ENCODE measurements at regions not wholly inside any gene's neighbourhood (a gene's known extent, or its start where the extent isn't known, plus 50 kb on each side); places are given as distances from the start of the nearest gene placed in this dataset.

DNA sequence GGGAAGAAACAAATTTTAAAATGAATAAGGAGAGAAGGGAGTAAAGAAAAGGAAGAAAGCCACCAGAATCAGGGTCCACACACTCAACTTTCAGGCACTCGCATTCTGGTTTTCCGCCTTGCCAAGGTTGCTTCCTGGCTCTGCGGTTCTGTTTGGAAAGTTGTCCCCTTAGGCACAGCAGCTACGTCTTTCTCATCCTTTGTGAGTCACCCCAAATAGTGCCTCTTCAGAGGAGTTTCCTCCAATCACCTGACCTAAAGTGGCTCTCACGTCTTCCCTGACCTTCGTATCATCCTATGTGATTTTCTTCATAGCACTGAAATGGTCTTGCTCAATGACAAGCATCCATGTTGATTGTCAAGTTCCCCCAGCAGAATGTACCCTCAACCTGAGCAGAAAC lies 99.5 kb upstream of the TMCC3 start:
- DNase-seq (ENCODE audit: low spot score) = no peak

DNA sequence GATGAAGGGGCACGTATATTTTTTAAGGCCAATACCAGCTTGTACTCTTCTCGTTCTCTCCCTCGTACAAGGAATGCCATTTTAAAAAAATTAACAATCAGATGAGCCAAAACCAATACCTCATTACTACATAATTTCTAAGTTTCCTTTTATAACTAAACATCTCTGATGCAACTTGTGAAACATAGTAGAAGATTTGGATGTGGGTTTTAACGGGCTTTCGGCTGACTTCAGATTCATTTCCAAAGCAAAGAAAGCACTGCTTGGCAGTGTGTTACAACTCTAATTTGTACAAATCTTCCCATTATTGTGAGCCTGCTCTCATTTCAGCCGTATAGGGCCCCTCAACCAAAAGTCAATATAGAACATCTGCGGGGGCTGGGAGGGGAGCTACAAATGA lies 99.1 kb upstream of the TMCC3 start:
- no peak for DNase-seq (ENCODE audit: low spot score)

DNA sequence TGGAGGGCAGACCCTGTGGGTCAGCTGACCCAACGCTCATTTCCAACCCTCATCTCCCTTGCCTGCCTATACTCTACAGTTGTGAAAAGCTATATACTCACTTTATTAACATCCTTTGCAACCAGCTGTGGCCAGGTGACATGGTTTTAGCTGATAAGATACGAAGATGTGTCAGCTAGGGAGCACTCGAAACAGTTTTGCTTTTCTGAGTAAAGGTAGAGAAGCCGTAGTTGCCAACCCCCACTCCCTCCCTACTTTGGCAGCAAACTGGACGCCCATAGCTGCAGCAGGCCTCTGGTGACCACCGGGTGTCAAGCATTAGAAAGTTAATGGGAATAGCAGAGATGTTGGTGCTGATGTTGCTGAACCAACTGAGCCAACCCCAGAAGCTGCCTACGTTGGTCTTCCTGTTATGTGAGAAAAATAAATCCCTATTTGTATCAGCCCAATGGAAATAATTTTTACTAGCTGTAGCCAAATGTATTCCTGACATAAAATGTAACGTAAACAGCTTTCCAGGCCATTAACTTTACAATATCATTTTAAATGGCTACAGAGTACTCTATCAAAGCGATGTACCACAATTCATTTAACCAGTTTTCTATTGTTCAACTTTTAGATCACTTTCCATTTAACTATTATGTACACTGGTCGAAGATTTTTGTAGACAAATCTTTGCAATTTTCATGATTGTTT lies 98.5 kb upstream of the TMCC3 start:
- DNase-seq (ENCODE audit: low spot score) = no peak

DNA sequence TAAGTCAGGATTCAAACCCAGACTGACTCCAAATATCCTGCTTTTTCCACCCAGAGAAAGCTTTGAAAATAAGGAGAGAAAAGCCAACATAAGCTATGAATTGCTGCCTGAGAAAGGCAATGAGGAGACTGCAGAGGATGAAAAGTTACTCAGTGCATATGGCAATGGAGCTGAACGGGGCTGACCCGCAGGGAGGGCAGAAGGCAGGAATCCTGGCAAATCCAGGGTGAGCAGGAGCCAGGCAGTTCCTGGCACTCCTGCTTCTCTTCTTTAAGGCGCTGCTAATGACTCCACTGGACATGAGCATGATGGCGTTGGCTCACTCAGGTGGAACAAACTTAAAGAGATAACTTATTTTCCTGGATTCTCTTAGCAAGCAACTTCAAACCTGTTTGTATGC lies 95.2 kb upstream of the TMCC3 start:
- no peak for DNase-seq (ENCODE audit: low spot score)

DNA sequence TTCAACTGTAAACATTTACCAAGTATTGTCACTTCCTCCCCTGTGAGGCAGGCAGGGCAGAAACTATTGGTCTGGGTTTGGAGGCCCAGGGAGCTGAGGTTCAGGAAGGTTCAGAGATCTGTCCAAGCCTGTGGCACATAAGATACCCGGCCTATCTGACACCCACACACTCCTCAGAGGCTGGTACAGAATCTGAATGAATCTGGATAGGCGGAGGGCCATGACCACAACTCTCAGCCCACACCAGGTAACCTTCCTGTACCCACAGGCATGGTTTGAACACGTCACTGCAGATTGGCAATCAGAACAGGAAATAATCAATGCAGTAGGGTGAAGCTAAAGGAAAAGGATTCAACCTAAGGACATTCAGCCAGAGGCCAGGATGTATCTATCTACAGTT lies 92.8 kb upstream of the TMCC3 start:
- no peak for DNase-seq (ENCODE audit: low spot score)

DNA sequence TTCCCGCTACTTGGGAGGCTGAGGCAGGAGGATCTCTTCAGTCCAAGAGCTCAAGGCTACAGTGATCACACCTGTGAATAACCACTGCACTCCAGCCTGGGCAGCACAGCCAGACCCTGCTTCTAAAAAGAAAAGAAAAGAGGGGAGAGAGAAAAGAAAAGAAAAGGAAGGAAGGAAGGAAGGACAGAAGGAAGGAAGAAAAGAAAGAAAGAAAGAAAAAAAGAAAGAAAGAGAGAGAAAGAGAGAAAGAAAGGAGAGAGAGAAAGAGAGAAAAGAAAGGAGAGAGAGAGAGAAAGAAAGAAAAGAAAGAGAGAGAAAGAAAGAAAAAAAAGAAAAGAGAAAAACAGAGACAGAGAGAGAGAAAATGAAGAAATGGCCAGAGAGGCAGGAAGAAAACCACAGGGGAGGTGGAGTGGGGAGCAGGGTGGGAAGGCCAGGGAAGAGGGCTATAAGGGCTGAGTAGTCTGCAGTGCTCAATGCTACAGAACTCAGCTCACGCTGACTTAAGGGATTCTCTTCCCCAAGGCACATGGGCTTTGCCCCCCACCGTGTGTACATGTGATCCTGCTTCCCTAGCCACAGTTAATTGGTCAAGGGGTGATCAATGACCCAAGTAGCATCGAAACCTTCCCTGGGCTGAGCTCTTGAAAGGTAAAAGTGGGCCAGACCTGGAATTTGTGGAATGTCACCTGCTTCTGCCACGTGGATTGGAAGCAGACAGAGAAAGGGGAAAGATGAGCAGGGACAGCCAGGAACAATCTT lies 90.4 kb upstream of the TMCC3 start:
- DNase-seq (ENCODE audit: low spot score) = no peak

DNA sequence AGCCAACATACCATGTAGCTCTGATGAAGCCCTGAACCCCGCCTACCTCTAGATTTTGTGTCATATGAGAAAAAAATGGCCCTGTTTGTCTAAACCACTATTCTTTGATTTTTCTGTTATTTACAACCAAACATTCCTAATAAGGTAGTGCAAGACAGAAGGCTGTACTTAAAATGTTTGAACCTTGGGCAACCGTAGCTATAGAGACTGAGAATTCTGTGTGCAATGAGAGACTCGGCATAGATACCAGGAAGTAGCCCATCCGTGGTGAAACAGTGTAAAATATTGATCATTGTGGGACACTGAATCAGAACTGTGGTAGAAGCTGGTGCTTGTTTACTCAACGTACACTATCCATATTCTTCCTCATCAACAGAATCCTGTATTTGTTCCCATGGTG lies 86.5 kb upstream of the TMCC3 start:
- no peak for DNase-seq (ENCODE audit: low spot score)

DNA sequence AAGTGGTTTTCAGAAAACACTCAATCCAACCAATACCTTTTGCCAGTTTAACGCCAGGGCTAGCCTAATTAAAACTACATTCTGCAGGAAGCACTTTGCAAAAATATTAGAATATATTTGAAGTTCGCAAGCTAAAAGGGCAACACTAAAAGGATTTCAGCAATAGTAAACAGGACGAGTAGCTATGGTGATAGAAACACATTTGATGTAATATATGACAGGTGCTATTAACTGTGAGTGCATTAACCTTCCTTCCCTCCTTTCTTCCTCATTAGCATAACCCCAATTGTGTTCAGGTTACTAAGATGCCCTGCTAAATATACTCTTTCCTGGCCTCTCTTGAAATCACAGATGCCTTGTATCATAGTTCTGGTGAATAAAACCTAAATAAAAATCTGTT lies 85.6 kb upstream of the TMCC3 start:
- no peak for DNase-seq (ENCODE audit: low spot score)

DNA sequence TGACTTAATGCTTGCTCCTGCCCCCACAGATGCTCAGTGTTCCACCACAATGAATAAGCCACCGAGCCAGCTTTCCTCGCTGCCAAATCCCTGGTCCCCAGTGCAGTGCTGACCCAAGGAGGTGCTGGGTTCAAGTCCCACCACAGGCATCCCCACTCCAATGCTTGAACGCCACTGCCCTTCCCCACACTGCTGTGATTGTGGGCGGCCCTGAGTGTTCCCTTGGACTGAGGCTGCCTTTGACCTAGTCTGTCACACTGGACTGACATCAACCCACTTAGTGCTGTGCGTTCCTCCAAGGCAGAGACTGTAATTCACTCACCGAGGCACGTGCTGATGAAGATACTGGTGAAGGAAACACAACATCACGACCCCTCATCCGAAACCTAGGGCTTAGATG lies 83.4 kb upstream of the TMCC3 start:
- no peak for DNase-seq (ENCODE audit: low spot score)

DNA sequence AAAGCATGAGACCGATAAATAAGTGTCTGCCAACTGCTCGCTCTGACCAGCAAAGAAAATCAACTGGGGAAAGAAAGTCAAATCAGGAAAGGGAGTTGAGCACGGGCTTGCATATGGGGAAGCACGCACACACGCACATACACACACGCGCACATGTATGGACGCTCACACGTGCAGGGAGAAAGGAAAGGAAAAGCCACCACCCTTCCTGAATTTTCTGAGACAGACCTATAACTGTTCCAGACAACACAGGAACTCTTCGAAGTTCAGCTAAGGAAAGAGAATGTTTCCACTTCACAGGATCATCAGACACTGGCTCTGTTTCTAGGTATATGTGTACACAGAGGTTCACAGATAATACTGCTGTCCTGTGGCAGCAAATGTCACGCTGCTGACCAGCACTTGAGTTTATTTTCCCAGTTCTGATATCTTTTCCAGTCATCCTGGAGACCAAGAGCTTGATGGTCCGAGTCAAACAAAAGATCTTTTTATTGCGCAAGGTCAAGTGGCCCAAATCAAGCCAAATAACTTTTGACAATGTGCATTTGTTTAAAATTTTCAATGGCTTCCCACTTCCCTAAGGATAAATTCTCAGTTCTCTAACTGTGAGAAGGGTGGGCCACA lies 82.1 kb upstream of the TMCC3 start:
- DNase-seq (ENCODE audit: low spot score) = no peak

DNA sequence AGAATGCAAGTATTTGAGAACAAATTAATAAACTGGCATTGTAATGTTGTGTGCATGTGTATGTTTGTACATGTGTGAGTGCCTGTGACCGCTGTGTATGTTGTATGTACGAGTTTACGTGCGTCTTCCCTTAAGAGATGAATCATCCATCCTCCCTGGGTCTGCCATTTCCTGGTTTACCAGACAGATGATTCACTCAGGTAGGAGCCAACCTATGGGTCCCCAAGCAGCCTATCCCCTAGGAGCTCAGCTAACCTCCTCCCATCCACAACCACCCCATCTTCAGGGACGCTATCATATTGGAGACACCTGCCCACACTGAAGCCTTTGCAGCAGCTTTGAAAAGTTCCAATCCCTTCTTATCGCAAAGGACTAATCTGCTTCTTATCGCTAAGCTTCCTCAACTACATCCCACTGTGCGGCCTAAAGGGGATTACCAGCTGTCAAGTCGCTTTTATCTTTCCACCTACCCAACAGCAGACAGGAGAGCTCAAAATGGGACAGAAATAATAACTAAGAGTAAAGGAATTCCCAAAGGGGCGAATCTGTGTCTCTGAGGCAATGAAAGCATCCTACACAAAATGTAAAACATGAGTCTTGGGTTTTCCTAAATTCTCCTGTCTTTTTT lies 81.5 kb upstream of the TMCC3 start:
- DNase-seq (ENCODE audit: low spot score) = no peak

DNA sequence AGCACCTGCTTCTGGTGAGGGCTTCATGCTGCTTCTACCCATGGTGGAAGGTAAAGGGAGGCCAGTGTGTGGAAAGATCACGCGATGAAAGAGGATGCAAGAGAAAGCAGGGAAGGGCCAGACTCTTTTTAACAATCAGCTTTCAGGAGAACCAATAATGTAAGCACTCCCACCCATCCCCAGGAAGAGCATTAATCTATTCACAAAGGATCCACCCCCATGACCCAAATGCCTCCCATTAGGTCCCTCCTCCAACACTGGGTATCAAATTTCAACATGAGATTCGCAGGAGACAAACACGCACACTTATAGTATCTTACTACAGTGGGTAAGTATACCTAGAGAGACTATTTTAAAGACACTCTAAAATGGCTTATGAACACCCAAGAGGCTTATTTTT lies 80.5 kb upstream of the TMCC3 start:
- DNase-seq (ENCODE audit: low spot score) = no peak

DNA sequence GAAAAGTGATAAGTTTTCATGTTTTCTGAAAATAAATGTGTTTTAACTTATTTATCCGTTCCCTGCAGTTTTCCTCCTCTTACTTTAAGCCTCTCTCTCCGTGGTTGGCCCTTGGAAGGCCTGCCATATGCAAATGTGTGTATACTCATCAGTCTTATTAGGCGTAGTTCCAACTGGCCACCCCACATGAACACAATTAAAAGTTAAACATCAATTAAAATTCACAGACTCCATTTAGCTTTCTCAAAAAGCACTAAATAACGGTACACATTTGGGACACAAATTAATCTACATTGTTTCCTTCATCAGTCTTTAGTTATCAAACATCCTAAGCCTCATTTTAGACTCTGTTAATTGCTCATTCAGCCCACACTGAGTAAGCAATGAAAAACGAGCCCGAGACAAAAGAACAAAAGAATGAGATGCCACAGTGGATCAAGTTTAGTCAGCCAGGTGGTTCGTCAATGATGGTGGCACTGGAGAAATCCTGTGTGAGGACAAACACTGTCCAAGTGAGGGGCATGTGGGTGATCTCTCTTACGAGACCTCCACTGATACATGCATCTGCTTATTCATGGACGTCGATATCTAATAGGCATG lies 76.0 kb upstream of the TMCC3 start:
- DNase-seq (ENCODE audit: low spot score) = no peak

DNA sequence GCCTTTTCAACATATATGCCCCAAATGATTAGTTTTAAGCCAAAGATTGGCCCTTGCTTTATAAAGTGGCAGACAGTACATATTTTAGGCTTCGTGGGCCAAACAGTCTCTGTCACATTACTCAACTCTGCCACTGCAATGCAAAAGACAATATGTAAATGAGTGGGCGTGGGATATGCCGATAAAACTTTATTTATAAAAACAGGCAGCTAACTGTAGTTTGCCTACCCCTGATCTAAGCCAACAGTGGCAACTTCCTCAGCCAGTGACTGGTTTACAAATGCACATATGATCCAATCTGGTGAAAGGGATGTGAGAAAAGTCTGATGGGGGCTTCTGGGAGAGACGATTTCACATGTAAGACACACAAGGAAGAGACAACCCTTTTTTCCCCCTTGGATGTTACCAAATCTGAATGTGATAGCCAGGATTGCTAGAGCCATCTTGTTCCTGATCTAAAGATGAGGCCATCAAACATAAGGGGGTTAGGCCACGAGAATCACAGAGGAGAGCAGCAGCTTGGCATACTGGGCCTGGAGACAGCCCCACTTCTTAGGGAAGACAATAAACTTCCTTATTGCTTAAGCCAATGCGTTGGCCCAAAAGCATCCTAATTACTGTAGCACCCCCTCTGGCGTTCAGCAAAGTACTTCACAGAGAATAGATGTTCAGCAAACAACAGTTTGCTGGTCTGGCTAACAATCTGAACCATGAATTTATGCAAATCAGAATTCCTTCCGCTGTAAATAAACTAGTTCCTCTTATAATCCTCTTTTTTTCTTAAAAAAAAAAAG lies 75.2 kb upstream of the TMCC3 start:
- DNase-seq (ENCODE audit: low spot score) = peak; percentile 51

DNA sequence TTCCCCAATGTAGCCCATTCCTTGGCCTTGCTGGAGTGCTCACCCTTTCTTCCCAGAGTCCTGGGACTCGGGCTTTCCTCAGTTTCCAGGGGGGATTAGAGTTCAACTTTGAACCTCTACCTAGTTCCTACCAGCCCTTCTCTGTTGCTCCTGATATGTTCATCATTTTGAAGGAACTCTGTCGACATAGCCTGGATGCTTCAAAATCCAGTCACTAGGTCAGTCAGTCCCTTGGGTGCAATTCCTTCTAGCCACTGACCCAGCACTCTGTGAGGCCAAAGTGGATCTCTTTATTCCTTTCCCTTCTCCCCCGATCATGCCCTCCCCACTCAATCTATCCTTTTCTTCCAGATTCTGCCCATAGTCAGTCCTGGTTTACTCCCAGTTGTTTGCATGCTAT lies 72.3 kb upstream of the TMCC3 start:
- DNase-seq (ENCODE audit: low spot score) = no peak

DNA sequence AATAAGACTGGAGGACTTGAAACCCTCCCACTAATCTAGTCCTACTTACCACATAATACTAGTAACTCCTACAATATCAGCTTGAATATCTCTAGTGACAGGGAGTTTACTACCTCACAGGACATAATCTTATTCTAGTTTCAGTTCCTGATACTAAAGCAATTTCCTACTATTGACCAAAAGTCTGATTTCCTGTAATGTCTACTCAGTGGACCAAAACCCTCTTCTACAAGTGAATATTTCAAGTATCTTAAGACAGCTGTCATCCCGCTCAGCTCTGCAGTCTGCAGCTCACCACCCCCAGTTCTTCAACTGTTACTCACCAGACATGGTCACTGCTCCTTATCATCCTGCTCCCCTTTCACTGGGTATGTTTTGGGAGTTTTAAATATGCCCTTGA lies 70.8 kb upstream of the TMCC3 start:
- DNase-seq (ENCODE audit: low spot score) = no peak

DNA sequence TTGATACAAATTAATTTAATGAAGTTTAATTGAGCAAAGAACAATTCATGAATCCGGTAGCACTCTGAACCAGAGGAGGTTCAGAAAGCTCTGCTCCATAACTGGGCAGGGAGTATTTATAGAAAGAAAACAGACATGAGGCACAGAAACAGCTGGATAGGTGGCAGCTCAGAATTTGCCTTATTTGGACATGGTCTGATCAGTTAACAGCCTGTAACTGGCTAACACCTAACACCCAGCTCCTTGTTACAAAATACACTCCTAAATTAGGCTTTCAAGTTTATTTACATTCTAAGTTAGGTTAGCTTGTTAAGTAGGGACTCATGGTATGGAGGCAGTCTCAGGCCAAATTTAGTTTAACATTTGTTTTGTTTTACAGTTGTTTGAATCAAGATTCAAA lies 67.8 kb upstream of the TMCC3 start:
- DNase-seq (ENCODE audit: low spot score) = no peak

DNA sequence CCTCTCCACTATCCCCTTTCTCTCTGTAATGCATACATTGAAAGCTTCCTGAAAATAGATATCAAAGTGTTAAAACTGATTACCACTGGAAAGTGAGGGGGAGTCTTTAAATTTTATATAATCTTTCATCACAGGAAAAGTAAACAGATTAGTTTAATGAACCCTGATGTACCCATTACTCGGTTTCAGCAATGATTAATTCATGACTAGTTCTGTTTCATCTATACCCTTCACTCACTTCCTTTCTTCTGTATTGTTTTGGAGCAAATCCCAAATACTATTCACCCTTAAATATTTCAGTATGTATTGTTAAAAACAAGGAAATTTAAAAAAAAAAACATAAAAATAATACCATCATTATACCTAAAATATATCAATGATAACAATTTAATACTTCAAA lies 67.3 kb upstream of the TMCC3 start:
- peak; percentile 9 for DNase-seq (ENCODE audit: low spot score)

DNA sequence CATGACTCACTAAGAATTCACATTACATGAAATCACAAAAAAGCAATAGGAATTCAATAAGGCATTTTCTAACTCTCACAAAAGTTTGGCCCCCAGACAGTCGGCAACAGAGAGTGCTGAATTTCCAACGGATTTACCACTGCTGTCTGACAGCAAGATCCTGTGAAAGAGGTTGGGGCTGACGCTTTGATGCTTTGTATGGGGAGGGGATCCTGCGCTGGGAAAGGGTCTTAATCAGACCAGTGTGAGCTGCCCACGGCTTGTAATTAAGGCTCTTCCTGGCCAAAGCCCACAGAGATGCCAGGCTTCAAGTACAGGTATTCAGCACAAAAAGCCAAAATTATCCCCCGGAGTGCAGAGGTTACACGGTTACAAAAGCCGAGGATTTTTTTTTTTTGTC lies 66.8 kb upstream of the TMCC3 start:
- DNase-seq (ENCODE audit: low spot score) = no peak

DNA sequence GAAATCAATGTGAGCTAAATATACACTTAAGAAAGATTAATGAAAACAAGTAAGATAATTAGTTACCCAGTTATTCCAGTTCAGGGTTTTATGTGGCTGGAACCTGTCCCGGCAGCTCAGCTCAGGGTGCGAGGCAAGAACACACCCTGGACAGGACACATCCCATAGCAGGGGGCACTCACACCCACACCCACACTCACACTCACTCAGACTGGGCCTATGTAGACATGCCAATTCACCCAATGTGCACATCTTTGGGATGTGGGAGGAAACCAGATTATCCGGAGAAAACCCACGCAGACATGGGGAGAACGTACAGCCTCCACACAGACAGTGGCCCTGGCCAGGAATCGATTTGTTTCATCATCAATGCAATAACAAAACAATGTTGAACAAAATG lies 66.0 kb upstream of the TMCC3 start:
- DNase-seq (ENCODE audit: low spot score) = no peak

DNA sequence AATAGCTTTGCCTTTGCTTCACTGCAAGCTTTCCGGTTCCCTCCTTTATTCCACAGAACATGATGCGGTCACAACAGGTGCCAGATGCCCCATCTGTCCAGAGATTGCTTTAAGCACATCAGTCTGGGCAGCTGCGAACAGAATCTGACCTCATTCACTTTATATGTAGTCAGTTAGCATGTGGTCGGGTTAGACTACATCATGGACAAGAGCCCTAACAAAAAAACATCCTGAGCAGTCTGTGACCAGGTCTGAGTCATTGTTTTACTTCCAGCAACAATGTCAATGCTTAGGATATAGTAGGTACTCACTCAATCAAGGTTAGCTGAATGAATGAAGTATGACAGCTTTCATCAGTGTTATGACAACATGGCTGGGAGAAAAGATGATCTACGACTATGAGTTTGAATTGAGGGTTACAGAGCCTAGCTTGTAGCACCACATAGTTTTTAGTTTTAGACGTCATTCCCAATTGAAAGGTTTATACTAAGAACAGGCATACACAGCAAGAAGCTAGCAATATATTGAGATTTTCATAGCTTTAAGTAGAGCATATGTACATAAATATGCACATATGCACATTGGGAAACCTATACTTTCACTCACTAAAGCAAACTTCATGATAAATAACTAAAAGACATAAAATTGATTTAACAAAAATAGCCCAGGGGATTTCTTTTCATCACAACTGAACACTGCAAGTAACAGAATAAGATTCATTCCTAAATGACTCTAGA lies 64.2 kb upstream of the TMCC3 start:
- DNase-seq (ENCODE audit: low spot score) = peak; percentile 75
